ENCODE measurements at regions not wholly inside any gene's neighbourhood (a gene's known extent, or its start where the extent isn't known, plus 50 kb on each side); places are given as distances from the start of the nearest gene placed in this dataset.

GRCh38 chr19:31223740-31224534 lies 125.3 kb downstream of the TSHZ3 start:
- DNase-seq: no peak

- DNase-seq: no peak
These were observed 128.7 kb downstream of the TSHZ3 start for GRCh38 chr19:31220540-31220939.

- DNase-seq: no peak
These were observed 134.2 kb downstream of the TSHZ3 start for GRCh38 chr19:31214997-31215396.

DNA sequence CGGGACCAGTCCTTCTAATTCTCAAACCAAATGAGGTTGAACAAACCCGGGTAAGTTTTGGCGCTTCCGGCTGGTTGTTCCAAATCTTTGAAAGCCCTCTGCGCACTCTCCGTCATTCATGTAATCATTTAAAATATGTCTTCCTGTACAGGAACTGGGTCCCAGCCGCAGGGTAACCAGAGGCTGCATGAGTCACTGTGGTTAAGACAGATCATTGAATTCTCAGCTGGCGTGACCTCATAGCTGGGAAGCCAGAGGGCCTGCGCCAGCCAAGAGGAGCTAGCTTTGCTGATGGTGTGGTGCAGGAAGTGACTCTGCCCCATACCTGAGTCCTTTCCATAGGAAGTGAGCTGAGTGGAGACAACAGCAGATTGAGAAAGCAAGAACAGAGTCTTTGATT lies 135.2 kb downstream of the TSHZ3 start:
- no peak for DNase-seq

DNA sequence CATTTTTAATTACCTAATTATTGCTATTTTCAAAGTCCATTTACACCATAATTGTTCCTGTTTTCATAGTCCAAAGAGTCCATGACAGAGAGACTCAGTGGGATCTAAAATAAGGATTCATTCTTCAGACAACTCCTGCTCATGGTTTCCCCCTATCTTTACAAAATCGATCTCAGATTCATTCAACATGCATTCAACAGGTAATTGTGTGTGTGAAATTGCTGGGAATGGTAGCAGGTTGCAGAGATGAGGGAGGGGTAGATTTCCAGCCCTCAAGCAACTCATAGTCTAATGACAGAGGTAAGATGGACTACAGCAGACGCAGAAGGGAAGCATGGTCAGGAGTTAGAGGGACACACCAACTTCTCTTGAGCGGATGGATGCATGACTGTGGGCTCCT lies 138.1 kb downstream of the TSHZ3 start:
- DNase-seq: no peak

GRCh38 chr19:31205887-31206518 lies 143.2 kb downstream of the TSHZ3 start:
- DNase-seq: no peak

DNA sequence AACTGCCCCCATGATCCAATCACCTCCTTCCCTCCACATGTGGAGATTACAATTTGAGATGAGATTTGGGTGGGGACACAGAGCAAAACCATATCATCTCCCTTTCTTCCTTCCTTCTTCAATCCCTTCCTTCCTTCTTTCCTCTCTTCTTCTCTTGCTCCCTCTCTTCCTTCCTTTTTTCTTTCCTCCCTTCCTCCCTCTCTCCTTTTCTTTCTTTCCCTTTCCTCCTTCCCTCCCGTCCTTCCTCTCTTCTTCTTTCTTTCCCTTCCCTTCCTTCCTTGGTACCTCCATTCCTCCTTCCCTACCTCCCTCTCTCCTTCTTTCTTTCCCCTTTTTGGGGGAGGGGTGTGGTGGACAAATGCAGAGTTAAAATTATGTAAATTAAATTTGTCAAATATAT lies 145.1 kb downstream of the TSHZ3 start:
- no peak for DNase-seq

DNA sequence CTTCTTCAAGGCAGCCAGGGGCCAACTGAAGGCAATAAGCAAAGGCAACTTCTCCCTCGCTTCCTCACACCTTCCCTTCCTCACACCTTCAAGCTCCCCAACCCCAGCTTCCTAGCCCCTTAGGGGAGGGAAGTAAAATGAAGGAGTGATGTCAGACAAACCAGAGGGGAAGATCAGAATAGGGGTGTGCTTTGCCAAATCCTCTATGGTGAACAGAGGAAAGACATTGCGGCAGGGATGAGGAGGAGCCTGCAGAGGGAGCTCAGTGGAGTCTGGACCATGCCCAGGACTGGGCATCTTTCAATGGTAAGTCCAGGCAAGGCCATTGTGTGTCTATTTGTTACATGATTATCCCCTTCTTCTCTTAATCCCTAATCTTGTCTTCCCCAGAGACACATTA lies 164.0 kb downstream of the TSHZ3 start:
- no peak for DNase-seq

DNA sequence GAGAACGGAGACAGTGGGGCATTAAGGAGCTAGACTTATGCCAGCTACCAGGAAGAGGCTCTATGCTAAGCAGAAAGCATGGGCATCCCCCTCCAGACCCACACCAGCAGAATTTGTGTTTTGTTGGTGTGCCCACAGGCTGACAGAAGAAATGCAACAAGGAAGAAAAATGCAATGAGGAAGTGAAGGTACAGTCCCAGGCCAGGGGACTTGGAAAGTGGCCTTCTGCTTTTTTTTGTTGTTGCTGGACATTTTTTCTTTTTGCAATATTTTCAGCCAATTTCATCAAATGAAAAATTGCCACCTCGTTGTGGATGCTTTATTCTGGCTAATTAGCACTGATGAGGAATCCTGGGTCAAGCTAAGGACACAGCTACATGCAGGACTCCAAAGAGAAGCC lies 167.7 kb downstream of the TSHZ3 start:
- no peak for DNase-seq

GRCh38 chr19:31180907-31181306 lies 168.3 kb downstream of the TSHZ3 start:
- DNase-seq: no peak

DNA sequence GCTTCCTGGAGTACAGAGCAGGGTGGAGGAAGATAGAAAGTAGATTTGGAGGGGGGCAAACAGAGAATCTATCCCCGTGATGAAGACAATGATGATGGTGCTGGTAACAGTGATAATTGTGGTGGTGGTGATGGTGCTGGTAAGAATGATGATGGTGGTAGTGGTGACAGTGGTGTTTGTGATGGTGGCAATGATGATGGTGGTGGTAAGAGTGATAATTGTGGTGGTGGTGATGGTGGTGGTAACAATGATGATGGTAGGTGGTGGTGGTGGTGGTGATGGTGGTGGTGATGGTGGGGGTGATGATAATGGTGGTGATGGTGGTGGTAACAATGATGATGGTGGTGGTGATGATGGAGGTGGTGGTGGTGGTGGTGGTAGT lies 169.8 kb downstream of the TSHZ3 start:
- no peak for DNase-seq

- DNase-seq: no peak
These were observed 170.3 kb downstream of the TSHZ3 start for GRCh38 chr19:31178833-31179470.

GRCh38 chr19:31177246-31177645 lies 172.0 kb downstream of the TSHZ3 start:
- DNase-seq: no peak

DNA sequence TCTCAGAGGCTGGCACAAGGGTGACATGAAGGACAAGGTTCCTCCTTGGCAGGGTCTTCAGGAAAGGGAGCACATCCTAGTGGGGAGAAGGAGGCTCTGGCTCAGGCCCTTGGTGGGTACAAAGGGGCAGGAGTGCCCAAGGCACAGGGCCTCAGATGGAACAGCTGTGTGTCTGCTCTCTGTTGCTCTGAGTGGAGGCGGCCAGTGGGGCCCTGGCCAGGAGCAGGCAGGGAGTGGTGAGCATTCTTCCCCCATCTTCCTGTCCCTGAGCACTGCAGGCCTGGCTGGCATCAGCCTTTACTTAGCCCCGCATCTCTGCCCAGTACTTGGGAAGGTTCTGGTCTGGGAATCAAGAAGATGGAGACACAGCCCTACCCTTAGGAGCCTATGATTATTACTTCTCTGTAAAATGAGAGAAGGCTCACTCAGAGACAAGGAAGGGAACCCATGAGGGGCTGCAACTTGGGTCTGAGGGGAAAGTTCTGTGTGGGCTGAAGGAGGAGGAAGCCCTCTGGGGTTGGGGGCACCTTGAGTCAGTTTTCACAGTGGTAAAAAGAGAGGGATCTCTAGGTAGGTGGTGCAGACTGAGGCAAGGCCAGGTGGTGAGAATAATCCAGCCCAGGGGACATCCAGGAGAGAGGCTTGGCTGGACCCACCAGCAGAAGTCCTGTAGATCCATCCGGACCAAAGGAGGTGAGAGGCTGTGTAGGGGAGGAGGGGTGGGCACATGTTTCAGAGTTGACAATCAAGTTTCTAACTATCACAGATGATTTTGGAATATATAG lies 173.5 kb downstream of the TSHZ3 start:
- no peak for DNase-seq

DNA sequence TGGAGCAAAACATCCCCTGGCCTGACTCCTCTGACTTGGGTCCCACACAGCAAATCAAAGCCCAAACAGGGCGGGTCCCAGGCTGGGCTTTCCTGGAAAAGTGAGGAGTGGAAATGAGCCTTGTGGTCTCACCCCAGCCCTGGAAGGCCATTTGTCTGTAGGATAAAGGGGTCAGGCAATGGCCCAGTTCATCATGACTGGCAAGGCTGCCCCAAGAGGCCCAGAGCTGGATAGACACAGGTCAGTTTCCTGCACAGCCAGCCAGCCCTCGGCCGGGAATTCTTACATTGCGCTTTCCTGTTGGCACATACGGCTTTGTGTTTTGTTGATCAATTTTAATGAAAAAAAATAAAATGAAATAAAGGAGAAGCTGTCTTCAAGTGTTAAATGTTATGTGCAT lies 174.3 kb downstream of the TSHZ3 start:
- no peak for DNase-seq

DNA sequence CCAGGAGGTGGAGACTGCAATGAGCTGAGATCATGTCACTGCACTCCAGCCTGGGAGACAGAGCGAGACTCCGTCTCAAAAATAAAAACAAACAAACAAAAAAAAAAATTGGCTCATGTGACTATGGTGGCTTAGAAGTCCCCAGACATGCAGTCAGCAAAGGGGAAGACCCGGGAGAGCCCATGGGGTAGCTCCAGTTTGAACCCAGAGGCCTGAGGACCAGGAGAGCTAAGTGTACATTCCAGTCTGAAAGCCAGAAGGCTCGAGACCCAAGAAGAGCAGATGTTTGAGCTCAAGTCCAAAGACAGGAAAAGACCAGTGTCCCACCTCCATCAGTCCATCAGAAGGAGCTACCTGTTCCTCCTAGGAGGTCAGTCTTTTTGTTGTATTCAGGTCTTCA lies 175.2 kb downstream of the TSHZ3 start:
- DNase-seq: no peak

DNA sequence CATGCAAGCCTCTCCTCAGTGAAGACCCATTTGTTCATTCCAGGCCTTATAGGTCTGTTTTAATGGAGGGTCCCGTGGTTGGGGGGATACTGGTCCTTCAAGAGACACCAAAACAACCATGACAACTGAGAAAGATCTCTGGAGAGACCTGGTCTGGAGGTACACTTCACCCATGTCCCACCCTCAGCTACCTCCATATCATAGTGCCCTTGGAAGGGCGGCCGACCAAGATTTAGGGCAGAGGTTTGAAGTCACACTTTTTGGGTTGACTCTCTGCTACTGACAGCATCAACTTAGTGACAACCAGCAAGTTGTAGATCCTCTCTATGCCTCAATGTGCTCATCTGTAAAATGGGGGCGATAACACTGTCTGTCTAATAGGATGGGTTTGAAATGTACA lies 177.3 kb downstream of the TSHZ3 start:
- DNase-seq: no peak

- no peak for DNase-seq
These were observed 179.2 kb downstream of the TSHZ3 start for GRCh38 chr19:31170046-31170445.

DNA sequence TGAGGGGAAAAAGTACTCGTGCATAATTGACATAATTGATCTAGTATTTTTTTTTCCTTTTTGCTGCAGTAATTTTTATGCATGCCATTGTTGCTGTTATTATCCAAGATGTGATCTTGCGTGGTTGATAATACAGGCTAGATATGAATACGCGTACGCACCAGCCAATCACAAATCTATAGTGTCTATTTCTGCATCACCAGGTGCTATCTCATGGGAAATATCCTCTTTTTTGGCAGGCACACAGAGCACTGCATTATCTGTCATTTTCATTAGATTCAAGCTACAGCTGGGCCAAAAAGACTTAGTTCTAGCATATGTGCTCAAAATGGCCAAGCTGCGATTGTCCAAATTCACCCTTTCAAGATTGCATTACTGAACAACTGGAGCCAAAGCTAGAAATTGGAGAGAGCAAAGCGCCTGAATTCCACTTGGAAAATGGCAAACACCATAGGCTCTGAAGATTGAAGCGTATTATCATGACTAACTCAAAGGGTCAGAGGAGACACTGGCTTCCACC lies 181.1 kb downstream of the TSHZ3 start:
- DNase-seq: no peak

DNA sequence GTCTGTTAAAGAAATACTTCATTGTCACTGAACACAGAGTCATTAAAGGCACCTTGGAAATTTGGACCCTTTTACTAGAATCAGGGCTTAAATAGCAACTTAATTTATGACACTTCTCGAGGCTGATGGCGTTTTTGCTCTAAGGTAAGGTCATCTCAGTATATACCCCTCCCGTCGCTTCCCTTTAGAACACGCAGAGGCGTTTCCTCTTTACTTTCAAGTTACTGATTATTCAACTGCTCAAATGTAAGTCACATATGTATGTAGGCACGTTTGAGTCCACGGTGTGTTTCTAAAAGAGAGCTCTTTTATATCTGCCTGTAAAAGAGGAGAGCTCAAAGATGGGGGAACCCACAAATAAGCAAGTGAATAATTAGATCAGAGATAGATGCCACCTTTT lies 181.5 kb downstream of the TSHZ3 start:
- no peak for DNase-seq

GRCh38 chr19:31166206-31166605 lies 183.0 kb downstream of the TSHZ3 start:
- DNase-seq: no peak

DNA sequence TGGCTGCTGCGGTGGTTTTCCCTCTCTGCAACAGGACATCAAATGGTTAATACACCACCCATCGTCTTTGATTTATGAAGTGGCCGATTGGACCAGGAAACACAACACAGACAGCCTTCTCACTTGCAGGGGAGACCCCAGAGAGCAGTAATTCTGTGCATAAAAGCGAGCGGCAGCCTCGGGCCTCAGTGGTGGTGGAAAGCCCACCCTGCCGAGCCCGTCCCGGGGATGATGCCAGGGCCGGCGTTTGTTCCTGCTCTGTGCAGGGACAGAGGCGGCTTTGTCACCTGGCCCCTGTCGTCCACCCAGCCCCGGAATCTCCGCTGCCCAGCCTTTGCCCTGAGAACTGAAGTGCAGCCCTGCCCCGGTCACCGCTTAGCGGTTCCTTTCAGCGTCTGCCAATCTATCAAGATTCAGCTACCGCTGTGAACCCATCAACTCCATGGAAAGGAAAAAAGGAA lies 184.4 kb downstream of the TSHZ3 start:
- DNase-seq: no peak

DNA sequence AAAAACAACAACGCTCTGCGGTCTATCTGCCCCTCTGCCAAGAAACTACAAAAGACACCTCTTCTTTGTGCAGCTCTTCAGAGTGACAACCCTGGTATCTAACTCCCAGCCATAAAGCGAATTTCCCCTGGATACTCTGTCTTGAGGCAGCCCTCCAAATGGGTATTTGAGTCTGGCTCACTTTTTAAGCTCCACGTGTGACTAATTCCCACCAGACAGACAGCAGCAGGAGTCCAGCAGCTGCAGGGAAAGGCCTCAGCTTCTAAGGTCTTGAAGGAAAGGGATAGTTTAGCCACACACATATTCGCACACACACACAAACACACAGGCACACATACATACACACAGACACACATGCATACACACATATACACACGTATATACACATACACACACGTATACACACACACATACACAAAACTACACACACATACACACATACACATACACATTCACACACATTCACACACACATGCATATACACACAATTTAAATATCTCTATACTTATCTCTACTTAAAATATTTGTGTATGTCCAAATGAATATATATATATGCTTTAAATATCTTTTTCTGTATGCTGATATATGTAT lies 188.8 kb downstream of the TSHZ3 start:
- no peak for DNase-seq
